ENCODE measurements at regions not wholly inside any gene's neighbourhood (a gene's known extent, or its start where the extent isn't known, plus 50 kb on each side); places are given as distances from the start of the nearest gene placed in this dataset.

DNA sequence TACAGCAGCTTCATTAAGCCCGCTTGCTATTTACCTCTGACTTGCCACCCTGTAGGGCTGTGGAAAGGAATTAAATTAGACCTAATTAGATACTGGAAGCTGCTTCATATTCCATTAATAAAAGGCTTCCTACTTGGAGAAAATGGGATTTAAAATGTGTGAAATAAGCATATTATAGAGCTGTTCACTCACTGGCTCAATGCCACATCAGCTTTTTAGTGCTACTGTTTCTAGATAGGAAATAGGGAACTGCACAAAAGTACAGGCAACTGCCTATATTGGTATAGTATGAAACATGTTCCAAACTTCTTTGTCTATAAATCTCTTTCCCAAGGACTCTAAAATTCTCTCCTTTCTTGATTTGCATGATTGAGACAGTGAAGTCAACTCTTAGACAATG lies 407.9 kb upstream of the AADAT start:
- Histone ChIP-seq H3K9ac (ENCODE audit: low read length in 3 of 3) (peak overlapping the region in 1 of 3 donors; percentile 55), H3K27ac (ENCODE audit: low read depth in 2 of 2, low read length in 2 of 2) (no peak overlapping the region), H3K27me3 (ENCODE audit: control insufficient read depth, insufficient read depth, low read length) (no peaks in the 10 kb centered on the region), H3K4me3 (ENCODE audit: low read length in 3 of 3) (peak overlapping the region in 2 of 3 donors; percentile 49 to 63), H3K36me3 (ENCODE audit: control insufficient read depth in 2 of 3, insufficient read depth in 3 of 3, low read length in 3 of 3) (no peaks in the 10 kb centered on the region), H3K9me3 (ENCODE audit: control insufficient read depth in 2 of 3, insufficient read depth in 1 of 3, low read length in 3 of 3) (no peaks in the 10 kb centered on the region), H3K4me1 (ENCODE audit: control insufficient read depth in 2 of 3, insufficient read depth in 2 of 3, low read depth in 1 of 3, low read length in 3 of 3) (no peaks in the 10 kb centered on the region)
- DNase-seq (peak in 2 of 5 donors; percentile 17 to 21), FAIRE-seq (no peak)
- intact Hi-C loops (cut with DNase I) = no loop called here
- TF ChIP-seq, protein P1, sequence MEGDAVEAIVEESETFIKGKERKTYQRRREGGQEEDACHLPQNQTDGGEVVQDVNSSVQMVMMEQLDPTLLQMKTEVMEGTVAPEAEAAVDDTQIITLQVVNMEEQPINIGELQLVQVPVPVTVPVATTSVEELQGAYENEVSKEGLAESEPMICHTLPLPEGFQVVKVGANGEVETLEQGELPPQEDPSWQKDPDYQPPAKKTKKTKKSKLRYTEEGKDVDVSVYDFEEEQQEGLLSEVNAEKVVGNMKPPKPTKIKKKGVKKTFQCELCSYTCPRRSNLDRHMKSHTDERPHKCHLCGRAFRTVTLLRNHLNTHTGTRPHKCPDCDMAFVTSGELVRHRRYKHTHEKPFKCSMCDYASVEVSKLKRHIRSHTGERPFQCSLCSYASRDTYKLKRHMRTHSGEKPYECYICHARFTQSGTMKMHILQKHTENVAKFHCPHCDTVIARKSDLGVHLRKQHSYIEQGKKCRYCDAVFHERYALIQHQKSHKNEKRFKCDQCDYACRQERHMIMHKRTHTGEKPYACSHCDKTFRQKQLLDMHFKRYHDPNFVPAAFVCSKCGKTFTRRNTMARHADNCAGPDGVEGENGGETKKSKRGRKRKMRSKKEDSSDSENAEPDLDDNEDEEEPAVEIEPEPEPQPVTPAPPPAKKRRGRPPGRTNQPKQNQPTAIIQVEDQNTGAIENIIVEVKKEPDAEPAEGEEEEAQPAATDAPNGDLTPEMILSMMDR (IDR thresholded peaks at IDR 0.05; ENCODE audit: borderline replicate concordance, extremely low read depth, insufficient read depth) = no peak

DNA sequence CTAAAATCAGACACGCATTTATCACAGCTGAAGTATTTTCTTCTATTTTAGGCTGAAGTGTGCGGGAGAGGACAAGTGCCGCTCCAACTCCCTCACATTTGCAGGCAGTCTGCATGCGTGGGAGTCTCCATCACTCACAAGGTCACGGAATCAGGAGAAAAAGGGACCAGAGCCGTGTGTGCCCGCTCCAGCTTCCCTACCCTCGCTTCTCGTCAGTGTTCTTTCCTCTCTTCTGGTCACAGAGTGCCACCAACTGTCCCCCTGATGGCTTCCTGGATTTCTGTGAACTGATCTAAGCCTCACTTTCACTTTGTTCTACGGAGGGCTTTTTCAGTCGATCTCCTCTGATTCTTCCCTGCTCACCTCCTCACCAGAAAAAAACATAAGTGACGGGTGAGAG lies 407.4 kb upstream of the AADAT start:
- FAIRE-seq = no peak
- no peak overlapping the region for H3K27ac ChIP-seq (ENCODE audit: low read depth in 2 of 2, low read length in 2 of 2)
- peak overlapping the region in 1 of 3 donors; percentile 55 for H3K9ac ChIP-seq (ENCODE audit: low read length in 3 of 3)
- intact Hi-C loops (cut with DNase I) = no loop called here
- peak in 4 of 5 donors; percentile 58 to 77 (median 74) for DNase-seq
- H3K4me1 ChIP-seq (ENCODE audit: control insufficient read depth in 2 of 3, insufficient read depth in 2 of 3, low read depth in 1 of 3, low read length in 3 of 3) = no peaks in the 10 kb centered on the region
- H3K9me3 ChIP-seq (ENCODE audit: control insufficient read depth in 2 of 3, insufficient read depth in 1 of 3, low read length in 3 of 3) = no peaks in the 10 kb centered on the region
- H3K27me3 ChIP-seq (ENCODE audit: control insufficient read depth, insufficient read depth, low read length) = no peaks in the 10 kb centered on the region
- TF ChIP-seq, protein P1 (IDR thresholded peaks at IDR 0.05; ENCODE audit: borderline replicate concordance, extremely low read depth, insufficient read depth) = no peak
- peak overlapping the region; percentile 49 to 63 (median 53) for H3K4me3 ChIP-seq (ENCODE audit: low read length in 3 of 3)
- no peaks in the 10 kb centered on the region for H3K36me3 ChIP-seq (ENCODE audit: control insufficient read depth in 2 of 3, insufficient read depth in 3 of 3, low read length in 3 of 3)

DNA sequence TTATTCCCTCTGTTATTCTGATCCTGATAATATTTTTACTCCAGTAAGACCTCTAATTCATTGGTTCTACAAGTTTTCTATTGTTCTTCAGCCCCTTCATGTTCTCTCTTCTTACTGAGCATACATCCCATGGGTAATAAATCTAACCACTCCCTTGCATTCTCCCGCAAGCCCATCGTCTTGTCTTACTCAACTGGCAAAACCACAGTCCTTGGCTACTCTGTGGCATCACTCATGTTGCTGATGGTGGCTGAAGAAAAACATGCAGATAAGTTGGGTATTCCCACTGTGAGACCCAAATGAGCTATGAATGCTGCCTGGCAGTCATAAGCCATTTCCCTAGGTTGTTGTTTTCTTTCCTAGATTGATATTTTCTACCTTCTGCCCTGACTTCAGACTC lies 402.2 kb upstream of the AADAT start:
- no peak for FAIRE-seq
- Histone ChIP-seq H3K27ac (ENCODE audit: low read depth in 2 of 2, low read length in 2 of 2) (no peak overlapping the region), H3K27me3 (ENCODE audit: control insufficient read depth, insufficient read depth, low read length) (no peaks in the 10 kb centered on the region), H3K9ac (ENCODE audit: low read length in 3 of 3) (no peak overlapping the region), H3K4me1 (ENCODE audit: control insufficient read depth in 2 of 3, insufficient read depth in 2 of 3, low read depth in 1 of 3, low read length in 3 of 3) (no peaks in the 10 kb centered on the region), H3K4me3 (ENCODE audit: low read length in 3 of 3) (no peak overlapping the region), H3K36me3 (ENCODE audit: control insufficient read depth in 2 of 3, insufficient read depth in 3 of 3, low read length in 3 of 3) (no peaks in the 10 kb centered on the region), H3K9me3 (ENCODE audit: control insufficient read depth in 2 of 3, insufficient read depth in 1 of 3, low read length in 3 of 3) (no peaks in the 10 kb centered on the region)
- TF ChIP-seq, protein P1 (IDR thresholded peaks at IDR 0.05; ENCODE audit: borderline replicate concordance, extremely low read depth, insufficient read depth) = no peak
- intact Hi-C loops (cut with DNase I) = no loop called here
- DNase-seq = no peak

DNA sequence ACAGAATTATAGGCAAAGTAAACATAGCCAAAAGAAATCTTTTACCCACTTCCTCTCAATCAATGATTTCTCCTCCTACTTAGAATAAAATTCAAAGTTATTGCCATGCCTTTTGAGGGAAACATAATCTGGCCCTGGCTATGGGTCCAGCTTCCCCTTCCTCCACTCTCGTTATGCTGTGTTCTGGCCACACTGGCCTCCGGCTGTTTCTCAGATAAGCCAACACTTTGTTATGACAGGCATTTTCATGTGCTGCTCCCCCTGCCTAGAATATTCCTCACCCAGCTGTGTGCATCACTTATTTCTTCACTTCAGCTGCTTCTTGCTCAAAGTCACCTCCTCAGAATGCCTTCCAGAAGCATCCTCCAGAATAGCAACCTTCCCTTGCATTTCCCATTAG lies 386.6 kb upstream of the AADAT start:
- Histone ChIP-seq H3K9me3 (ENCODE audit: control insufficient read depth in 2 of 3, insufficient read depth in 1 of 3, low read length in 3 of 3) (no peaks in the 10 kb centered on the region), H3K36me3 (ENCODE audit: control insufficient read depth in 2 of 3, insufficient read depth in 3 of 3, low read length in 3 of 3) (no peaks in the 10 kb centered on the region), H3K4me1 (ENCODE audit: control insufficient read depth in 2 of 3, insufficient read depth in 2 of 3, low read depth in 1 of 3, low read length in 3 of 3) (no peaks in the 10 kb centered on the region), H3K4me3 (ENCODE audit: low read length in 3 of 3) (no peak overlapping the region), H3K27me3 (ENCODE audit: control insufficient read depth, insufficient read depth, low read length) (no peaks in the 10 kb centered on the region), H3K27ac (ENCODE audit: low read depth in 2 of 2, low read length in 2 of 2) (no peak overlapping the region), H3K9ac (ENCODE audit: low read length in 3 of 3) (no peak overlapping the region)
- DNase-seq (no peak), FAIRE-seq (no peak)
- intact Hi-C loops (cut with DNase I) = no loop called here
- TF ChIP-seq, protein P1 (IDR thresholded peaks at IDR 0.05; ENCODE audit: borderline replicate concordance, extremely low read depth, insufficient read depth) = no peak

Measured in kidney (tissue), 13 donors.